ENCODE measurements at regions not wholly inside any gene's neighbourhood (a gene's known extent, or its start where the extent isn't known, plus 50 kb on each side); places are given as distances from the start of the nearest gene placed in this dataset.
A peak's percentile ranks its signal among the peaks of the same experiment; 100 is the strongest.

- Histone ChIP-seq H2BK20ac (ENCODE audit: low read length) (no peak overlapping the region), H3K23me2 (ENCODE audit: low read depth, low read length) (no peaks in the 10 kb centered on the region), H4K5ac (ENCODE audit: insufficient read length, low read depth, low read length) (no peak overlapping the region), H3K27ac (ENCODE audit: low read depth, low read length) (no peak overlapping the region), H4K20me1 (replicated peaks in 1 of 2; ENCODE audit: control insufficient read depth in 1 of 2, insufficient read depth in 2 of 2, low read length in 2 of 2) (no peaks in the 10 kb centered on the region), H3K27me3 (replicated peaks in 1 of 4; ENCODE audit: control insufficient read depth in 3 of 4, extremely low read depth in 1 of 4, insufficient read depth in 3 of 4, low read length in 3 of 4) (no peaks in the 10 kb centered on the region), H3K9me3 (ENCODE audit: insufficient read depth in 2 of 2, low read depth in 1 of 2, low read length in 1 of 2) (no peaks in the 10 kb centered on the region), H2BK5ac (ENCODE audit: low read depth, low read length) (no peak overlapping the region), H3K14ac (ENCODE audit: insufficient read length) (no peak overlapping the region), H2BK12ac (ENCODE audit: low read depth, low read length) (no peak overlapping the region), H3K9ac (replicated peaks in 1 of 4; ENCODE audit: extremely low read depth in 1 of 4, low read depth in 3 of 4, low read length in 3 of 4) (no peak overlapping the region), H3K4ac (replicated peaks; ENCODE audit: insufficient read length, low read depth, low read length) (no peak overlapping the region), H3K23ac (ENCODE audit: insufficient read length) (no peak overlapping the region), H3K36me3 (ENCODE audit: control insufficient read depth in 2 of 4, insufficient read depth in 4 of 4, low read length in 3 of 4) (no peaks in the 10 kb centered on the region), H3K79me1 (ENCODE audit: low read depth, low read length) (no peaks in the 10 kb centered on the region), H2AFZ (ENCODE audit: low read length) (no peak overlapping the region), H3K56ac (replicated peaks; ENCODE audit: insufficient read length, low read depth, low read length) (no peak overlapping the region), H4K91ac (replicated peaks; ENCODE audit: insufficient read length, low read length) (no peak overlapping the region), H3K18ac (ENCODE audit: extremely low read depth, low read length) (no peak overlapping the region), H3K4me2 (ENCODE audit: insufficient read depth in 1 of 2, low read depth in 2 of 2, low read length in 2 of 2) (no peak overlapping the region), H2BK15ac (ENCODE audit: low read length) (no peak overlapping the region), H3K79me2 (ENCODE audit: control insufficient read depth in 1 of 2, insufficient read depth in 2 of 2, low read length in 2 of 2) (no peaks in the 10 kb centered on the region), H3K4me1 (replicated peaks in 1 of 4; ENCODE audit: control insufficient read depth in 3 of 4, insufficient read depth in 4 of 4, low read length in 3 of 4) (no peaks in the 10 kb centered on the region), H2BK120ac (replicated peaks; ENCODE audit: low read depth, low read length) (no peak overlapping the region), H2AK5ac (ENCODE audit: low read depth, low read length) (no peak overlapping the region), H4K8ac (ENCODE audit: extremely low read depth, insufficient read depth, low read length) (no peak overlapping the region), H3K4me3 (ENCODE audit: extremely low read depth in 1 of 4, insufficient read depth in 2 of 4, low read depth in 3 of 4, low read length in 4 of 4) (no peak overlapping the region)
- ChIA-PET CTCF (ENCODE audit: partially characterized antibody) (interaction anchor here (0.5 to 1.9 kb wide), 10 partner anchors 9 to 478 kb away, joined by 3 to 11 read pairs (median 3); no protein-coding TSS in a partner anchor), POLR2A (ENCODE audit: partially characterized antibody) (no interaction called here)
- WGBS, 2 experiments (ENCODE audit: extremely low coverage in 1 of 2, insufficient coverage in 1 of 2, insufficient read length in 1 of 2, insufficient replicate concordance in 2 of 2, low coverage in 1 of 2, low lambda C conversion rate in 2 of 2, missing lambda C conversion rate in 1 of 2) = 88% methylated on average over 2 of the region's 2 CpGs; no CpG with 5 or more reads in 1 of the 2 experiments
- TF ChIP-seq CTCF (IDR thresholded peaks at IDR 0.05; ENCODE audit: control extremely low read depth in 1 of 3, insufficient read depth in 1 of 3, low read depth in 1 of 3, low read length in 3 of 3) (peak; percentile 27 to 57 (median 39); a peak in 3 of 4 replicates), RAD21 (IDR thresholded peaks at IDR 0.05 in 1 of 2, conservative IDR thresholded peaks at IDR 0.05 in 1 of 2; ENCODE audit: low read depth in 2 of 2, low read length in 2 of 2) (peak; percentile 69 to 73), SAP30 (IDR thresholded peaks at IDR 0.05; ENCODE audit: insufficient read depth, insufficient replicate concordance, low read length) (no peak)
- FAIRE-seq = no peak
- DNase-seq (ENCODE audit: low read depth in 1 of 2, low spot score in 2 of 2) = no peak
Observed at GRCh38 chr4:144575181-144575580, 70.8 kb upstream of the HHIP start.

All from H1 (cell line).